SIG-M5 treated with dmso at 0.1 percent for 504 hours (cell line): ENCODE measurements at regions not wholly inside any gene's neighbourhood (a gene's known extent, or its start where the extent isn't known, plus 50 kb on each side); places are given as distances from the start of the nearest gene placed in this dataset.

Source experiments
- DNase-seq: peaks from one replicate; lab custom pipeline; 2025; ENCODE audit not compliant: unreplicated experiment; lab: John Stamatoyannopoulos, UW

GRCh38 chr1:18055156-18055555 is 52.4 kb upstream of the IGSF21 start:
- DNase-seq = no peak

DNA sequence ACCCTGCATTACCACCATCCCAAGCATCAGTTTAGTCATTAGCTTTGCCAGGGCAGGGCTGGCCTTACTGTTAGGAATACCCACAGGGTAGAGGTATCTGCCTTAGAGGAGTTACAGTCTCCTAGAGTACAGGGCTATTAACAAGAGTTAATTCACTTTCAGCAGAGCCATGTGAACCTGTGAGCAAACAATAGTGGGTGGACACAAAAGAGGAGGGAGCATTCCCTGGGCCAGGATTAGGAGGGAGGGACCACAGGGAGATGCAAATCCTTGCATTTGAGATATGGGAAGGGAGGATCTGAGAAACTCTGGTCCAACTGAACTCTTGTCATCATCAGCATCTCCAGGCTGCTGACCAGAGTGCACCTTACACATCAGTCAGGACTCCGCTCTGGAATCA is 51.1 kb upstream of the IGSF21 start:
- DNase-seq = no peak

DNA sequence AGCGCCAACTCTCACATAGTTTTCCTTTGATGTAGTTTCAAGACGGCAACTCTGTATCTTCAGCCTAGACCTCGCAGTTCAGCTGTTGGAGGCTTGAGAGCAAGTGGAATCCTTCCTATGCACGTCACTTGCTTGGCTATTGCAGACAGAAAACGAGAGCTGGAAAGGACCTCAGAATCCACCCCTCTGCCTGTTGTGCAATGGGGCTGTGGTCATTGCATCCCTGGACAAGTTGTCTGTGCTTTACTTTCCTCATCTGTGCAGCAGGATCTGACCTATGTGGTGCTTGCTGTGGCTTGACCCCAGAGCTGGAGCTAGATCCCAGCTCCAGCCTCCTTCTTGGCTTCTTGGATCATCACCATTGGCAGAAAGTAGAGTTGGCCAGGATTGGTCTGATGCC is 50.0 kb upstream of the IGSF21 start:
- DNase-seq = no peak
